Vagina (tissue), 2 donors: ENCODE measurements at regions not wholly inside any gene's neighbourhood (a gene's known extent, or its start where the extent isn't known, plus 50 kb on each side); places are given as distances from the start of the nearest gene placed in this dataset.

ENCODE experiments used
- DNase-seq, 2 donors: peaks; one replicate each; pipeline ENCODE4 v3.0.0-alpha.2; 2017; ENCODE audit errors: extremely low spot score in 2 of 2
- H3K27ac ChIP-seq: fragments of 200-600 bp; sonication (generic); one replicate; pipeline ENCODE4 v1.5.1; 2019
- H3K27me3 ChIP-seq: fragments of 200-600 bp; sonication (generic); one replicate; pipeline ENCODE4 v1.5.1; 2019
- H3K36me3 ChIP-seq, 2 donors: fragments of 200-600 bp; sonication (generic); one replicate each; pipeline ENCODE4 v1.5.1; 2017 to 2019
- H3K4me1 ChIP-seq: fragments of 200-600 bp; sonication (generic); one replicate; pipeline ENCODE4 v1.5.1; 2019
- H3K4me3 ChIP-seq, 2 donors: fragments of 200-600 bp; sonication (generic); 1 replicate in 1 of 2; 2 replicates in 1 of 2; pipeline ENCODE4 v1.5.1; 2016 to 2019
- H3K9me3 ChIP-seq: fragments of 200-600 bp; sonication (generic); one replicate; pipeline ENCODE4 v1.5.1; 2019
- POLR2A ChIP-seq, 2 donors: fragments of 450-650 bp; IDR thresholded peaks; one replicate each; pipeline ENCODE4 v1.6.1; 2017; ENCODE audit warnings: antibody characterized with exemption in 2 of 2, mild to moderate bottlenecking in 2 of 2, moderate library complexity in 2 of 2
- POLR2AphosphoS5 ChIP-seq, 2 donors: sonication (generic); formaldehyde crosslinking; IDR thresholded peaks; one replicate each; pipeline ENCODE4 v1.9.0; 2017; ENCODE audit warnings: antibody characterized with exemption in 2 of 2, mild to moderate bottlenecking in 2 of 2, low read depth in 1 of 2; ENCODE audit not compliant: insufficient read depth in 1 of 2
- intact Hi-C: fragments of 100-400 bp; cut with DNase I; formaldehyde crosslinking; loops from one replicate; pipeline ENCODE4 v1.15.1; 2023
- TF ChIP-seq, protein P1 (sequence below), 3 experiments: fragments of 450-650 bp in 2 of 3; fragments of 200-600 bp in 1 of 3; sonication (generic) in 1 of 3; IDR thresholded peaks; one replicate each; pipeline ENCODE4 v1.5.1; 2017 to 2019; ENCODE audit warnings: antibody characterized with exemption in 3 of 3, mild to moderate bottlenecking in 2 of 3, moderate library complexity in 2 of 3

DNA sequence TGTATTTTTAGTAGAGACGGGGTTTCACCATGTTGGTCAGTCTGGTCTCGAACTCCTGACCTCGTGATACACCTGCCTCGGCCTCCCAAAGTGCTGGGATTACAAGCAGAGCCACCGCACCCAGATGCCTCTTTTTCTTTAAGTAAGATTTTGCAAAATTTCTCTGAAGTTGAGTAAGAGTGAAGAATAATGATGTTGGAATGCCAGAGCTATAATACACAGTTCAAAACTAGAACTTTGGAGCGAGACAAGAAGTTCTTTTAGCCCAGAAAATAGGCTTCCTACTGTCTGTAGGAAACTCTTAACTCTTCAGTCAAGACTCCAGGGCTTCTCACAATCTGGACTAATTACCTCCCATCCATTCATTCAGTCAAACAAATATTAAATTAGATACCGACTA is 51.4 kb downstream of the MARCHF4 start:
- no peak for DNase-seq
- Histone ChIP-seq H3K36me3 (no peaks in the 10 kb centered on the region), H3K4me3 (no peak overlapping the region), H3K4me1 (no peaks in the 10 kb centered on the region), H3K27me3 (no peaks in the 10 kb centered on the region), H3K9me3 (no peaks in the 10 kb centered on the region), H3K27ac (no peak overlapping the region)
- intact Hi-C loops, result no loop called here
- no peak for TF ChIP-seq POLR2A (IDR thresholded peaks at IDR 0.05)
- TF ChIP-seq, protein P1, sequence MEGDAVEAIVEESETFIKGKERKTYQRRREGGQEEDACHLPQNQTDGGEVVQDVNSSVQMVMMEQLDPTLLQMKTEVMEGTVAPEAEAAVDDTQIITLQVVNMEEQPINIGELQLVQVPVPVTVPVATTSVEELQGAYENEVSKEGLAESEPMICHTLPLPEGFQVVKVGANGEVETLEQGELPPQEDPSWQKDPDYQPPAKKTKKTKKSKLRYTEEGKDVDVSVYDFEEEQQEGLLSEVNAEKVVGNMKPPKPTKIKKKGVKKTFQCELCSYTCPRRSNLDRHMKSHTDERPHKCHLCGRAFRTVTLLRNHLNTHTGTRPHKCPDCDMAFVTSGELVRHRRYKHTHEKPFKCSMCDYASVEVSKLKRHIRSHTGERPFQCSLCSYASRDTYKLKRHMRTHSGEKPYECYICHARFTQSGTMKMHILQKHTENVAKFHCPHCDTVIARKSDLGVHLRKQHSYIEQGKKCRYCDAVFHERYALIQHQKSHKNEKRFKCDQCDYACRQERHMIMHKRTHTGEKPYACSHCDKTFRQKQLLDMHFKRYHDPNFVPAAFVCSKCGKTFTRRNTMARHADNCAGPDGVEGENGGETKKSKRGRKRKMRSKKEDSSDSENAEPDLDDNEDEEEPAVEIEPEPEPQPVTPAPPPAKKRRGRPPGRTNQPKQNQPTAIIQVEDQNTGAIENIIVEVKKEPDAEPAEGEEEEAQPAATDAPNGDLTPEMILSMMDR (IDR thresholded peaks at IDR 0.05), result no peak
- TF ChIP-seq POLR2AphosphoS5 (IDR thresholded peaks at IDR 0.05; ENCODE audit: insufficient read depth in 1 of 2, low read depth in 1 of 2), result no peak

DNA sequence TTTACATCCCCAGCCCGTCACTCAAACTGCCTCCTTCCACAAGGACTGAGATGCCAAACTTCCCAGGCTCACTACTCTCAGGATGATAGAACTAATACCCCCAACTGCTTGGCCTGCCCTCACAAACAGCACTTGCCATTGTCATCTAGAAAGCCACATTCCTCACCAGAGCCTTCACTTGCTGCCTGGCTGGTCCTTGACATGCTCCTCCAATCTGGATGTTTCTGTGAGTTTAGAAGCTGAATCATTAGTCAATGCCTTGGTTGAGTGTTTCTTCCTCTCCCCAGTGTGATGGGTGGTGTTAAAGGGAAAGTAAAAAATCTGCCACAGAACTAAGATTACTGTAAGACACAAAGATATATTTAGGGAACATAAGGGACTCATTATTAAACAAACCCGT is 52.5 kb downstream of the MARCHF4 start:
- no peak overlapping the region for H3K4me3 ChIP-seq
- DNase-seq, result no peak
- no peaks in the 10 kb centered on the region for H3K36me3 ChIP-seq
- no peaks in the 10 kb centered on the region for H3K9me3 ChIP-seq
- TF ChIP-seq POLR2A (IDR thresholded peaks at IDR 0.05), result no peak
- no peak for TF ChIP-seq POLR2AphosphoS5 (IDR thresholded peaks at IDR 0.05; ENCODE audit: insufficient read depth in 1 of 2, low read depth in 1 of 2)
- TF ChIP-seq, protein P1 (IDR thresholded peaks at IDR 0.05), result no peak
- H3K27ac ChIP-seq, result no peak overlapping the region
- no peaks in the 10 kb centered on the region for H3K27me3 ChIP-seq
- H3K4me1 ChIP-seq, result no peaks in the 10 kb centered on the region
- intact Hi-C loops, result no loop called here

- Histone ChIP-seq H3K4me1 (no peaks in the 10 kb centered on the region), H3K9me3 (no peaks in the 10 kb centered on the region), H3K36me3 (no peaks in the 10 kb centered on the region), H3K27ac (no peak overlapping the region), H3K4me3 (no peak overlapping the region), H3K27me3 (no peaks in the 10 kb centered on the region)
- DNase-seq, result no peak
- TF ChIP-seq POLR2AphosphoS5 (IDR thresholded peaks at IDR 0.05; ENCODE audit: insufficient read depth in 1 of 2, low read depth in 1 of 2) (no peak), POLR2A (IDR thresholded peaks at IDR 0.05) (no peak)
- TF ChIP-seq, protein P1 (IDR thresholded peaks at IDR 0.05), result no peak
- intact Hi-C loops, result no loop called here
Measured at GRCh38 chr2:216318521-216318874, 53.8 kb downstream of the MARCHF4 start.

GRCh38 chr2:216317831-216318520 is 54.3 kb downstream of the MARCHF4 start:
- no peak overlapping the region for H3K4me3 ChIP-seq
- H3K36me3 ChIP-seq, result no peaks in the 10 kb centered on the region
- no peak overlapping the region for H3K27ac ChIP-seq
- H3K4me1 ChIP-seq, result no peaks in the 10 kb centered on the region
- no peak for DNase-seq
- no peaks in the 10 kb centered on the region for H3K9me3 ChIP-seq
- no peaks in the 10 kb centered on the region for H3K27me3 ChIP-seq
- TF ChIP-seq POLR2A (IDR thresholded peaks at IDR 0.05) (no peak), POLR2AphosphoS5 (IDR thresholded peaks at IDR 0.05; ENCODE audit: insufficient read depth in 1 of 2, low read depth in 1 of 2) (no peak)
- TF ChIP-seq, protein P1 (IDR thresholded peaks at IDR 0.05), result no peak
- intact Hi-C loops, result no loop called here

DNA sequence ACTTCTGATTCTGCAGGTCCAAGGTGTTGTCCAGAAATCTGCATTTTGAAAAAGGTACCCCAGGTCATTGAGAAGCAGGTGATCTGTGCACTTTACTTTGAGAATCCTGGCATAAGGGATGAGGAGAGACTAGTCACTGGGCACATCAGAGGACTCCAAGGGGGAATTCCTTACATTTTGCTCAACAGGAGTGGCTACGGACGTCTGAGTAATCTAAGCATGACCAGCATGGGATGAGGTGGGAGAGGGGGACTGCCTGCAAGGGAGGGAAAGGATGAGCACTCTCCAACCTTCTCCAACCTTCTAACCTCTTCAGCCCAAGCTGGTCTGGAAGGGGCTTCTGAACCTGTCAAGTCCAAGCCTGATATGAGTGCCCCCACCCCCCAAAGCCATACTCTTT is 55.5 kb downstream of the MARCHF4 start:
- TF ChIP-seq POLR2A (IDR thresholded peaks at IDR 0.05), result no peak
- TF ChIP-seq POLR2AphosphoS5 (IDR thresholded peaks at IDR 0.05; ENCODE audit: insufficient read depth in 1 of 2, low read depth in 1 of 2), result no peak
- TF ChIP-seq, protein P1 (IDR thresholded peaks at IDR 0.05), result no peak
- DNase-seq, result no peak
- Histone ChIP-seq H3K36me3 (no peaks in the 10 kb centered on the region), H3K27me3 (no peaks in the 10 kb centered on the region), H3K4me3 (no peak overlapping the region), H3K27ac (no peak overlapping the region), H3K9me3 (no peaks in the 10 kb centered on the region), H3K4me1 (no peaks in the 10 kb centered on the region)
- intact Hi-C loops, result no loop called here
